OCI-LY3 (cell line): ENCODE measurements at regions not wholly inside any gene's neighbourhood (a gene's known extent, or its start where the extent isn't known, plus 50 kb on each side); places are given as distances from the start of the nearest gene placed in this dataset.

ENCODE experiments used
- H2AFZ ChIP-seq: fragments of 200-600, 300-600 bp; shearing (Covaris generic); 2 replicates; pipeline ENCODE4 v1.6.0; 2014; ENCODE audit warnings: antibody characterized with exemption, low read depth, low read length
- H3K27ac ChIP-seq: fragments of 200-600, 300-600 bp; sonication (generic); 2 replicates; pipeline ENCODE4 v1.5.1; 2014; ENCODE audit warnings: mild to moderate bottlenecking, low read length, moderate library complexity, mixed read lengths
- H3K27me3 ChIP-seq: fragments of 200-600, 300-600 bp; sonication (generic); 2 replicates; pipeline ENCODE4 v1.6.1; 2014; ENCODE audit warnings: low read depth, low read length, mixed read lengths
- H3K36me3 ChIP-seq: fragments of 200-600, 300-600 bp; sonication (generic); replicated peaks from 2 replicates; pipeline ENCODE3; 2014; ENCODE audit warnings: low read depth, low read length, mixed read lengths
- H3K4me1 ChIP-seq: fragments of 300-600, 200-600 bp; sonication (generic); 2 replicates; pipeline ENCODE4 v1.6.1; 2014; ENCODE audit warnings: low read length, mixed read lengths
- H3K4me2 ChIP-seq: fragments of 200-600, 300-600 bp; sonication (generic); 2 replicates; pipeline ENCODE4 v1.6.1; 2014; ENCODE audit warnings: low read length, mixed read lengths
- H3K4me3 ChIP-seq: fragments of 300-600, 200-600 bp; sonication (generic); 2 replicates; pipeline ENCODE4 v1.5.1; 2014; ENCODE audit warnings: antibody characterized with exemption, mild to moderate bottlenecking, low read length, moderate library complexity
- H3K79me2 ChIP-seq: fragments of 300-600, 200-600 bp; shearing (Covaris generic); 2 replicates; pipeline ENCODE4 v1.6.1; 2014; ENCODE audit warnings: mild to moderate bottlenecking, low read length, mixed read lengths
- H3K9ac ChIP-seq: fragments of 300-600, 200-600 bp; shearing (Covaris generic); 2 replicates; pipeline ENCODE4 v1.6.0; 2014; ENCODE audit warnings: mild to moderate bottlenecking, low read length, moderate library complexity
- H3K9me3 ChIP-seq: fragments of 200-600, 300-600 bp; shearing (Covaris generic); 2 replicates; pipeline ENCODE4 v1.6.1; 2014; ENCODE audit warnings: low read length, mixed read lengths; ENCODE audit not compliant: insufficient read depth
- H4K20me1 ChIP-seq: fragments of 200-600, 300-600 bp; sonication (generic); 2 replicates; pipeline ENCODE4 v1.6.1; 2016; ENCODE audit warnings: low read length, mixed read lengths; ENCODE audit not compliant: insufficient read depth
- CTCF ChIP-seq: fragments of 200-600, 300-600 bp; sonication (generic); IDR thresholded peaks from 2 replicates; pipeline ENCODE4 v1.5.1; 2014; ENCODE audit warnings: antibody characterized with exemption, low read length, low read depth
- EZH2phosphoT487 ChIP-seq: fragments of 200-600 bp; shearing (Covaris generic); IDR thresholded peaks from 2 replicates; pipeline ENCODE4 v1.6.1; 2018; ENCODE audit warnings: antibody characterized with exemption, mixed run types, low read depth

- H3K9me3 ChIP-seq = no peaks in the 10 kb centered on the region
- no peaks in the 10 kb centered on the region for H4K20me1 ChIP-seq
- H3K36me3 ChIP-seq = no peaks in the 10 kb centered on the region
- no peak overlapping the region for H3K4me2 ChIP-seq
- H3K27me3 ChIP-seq = no peaks in the 10 kb centered on the region
- no peaks in the 10 kb centered on the region for H3K79me2 ChIP-seq
- TF ChIP-seq CTCF (no peak), EZH2phosphoT487 (no peak)
- no peak overlapping the region for H3K4me3 ChIP-seq
- H2AFZ ChIP-seq = no peak overlapping the region
- H3K27ac ChIP-seq = no peak overlapping the region
- no peak overlapping the region for H3K9ac ChIP-seq
- peaks cover 2% of the 10 kb centered on the region; the same call in 1 of the 2 replicates for H3K4me1 ChIP-seq
Measured at GRCh38 chr5:60402161-60402785, 297.7 kb downstream of the DEPDC1B start.

- Histone ChIP-seq H3K9ac (no peak overlapping the region), H3K36me3 (no peaks in the 10 kb centered on the region), H2AFZ (no peak overlapping the region), H3K79me2 (no peaks in the 10 kb centered on the region), H3K9me3 (no peaks in the 10 kb centered on the region), H3K27me3 (no peaks in the 10 kb centered on the region), H3K4me2 (no peak overlapping the region), H3K27ac (no peak overlapping the region), H4K20me1 (no peaks in the 10 kb centered on the region), H3K4me1 (peaks cover 2% of the 10 kb centered on the region; the same call in 1 of the 2 replicates), H3K4me3 (no peak overlapping the region)
- TF ChIP-seq CTCF = no peak
- TF ChIP-seq EZH2phosphoT487 = no peak
Measured at GRCh38 chr5:60401526-60401925, 298.4 kb downstream of the DEPDC1B start.

- Histone ChIP-seq H3K27me3 (no peaks in the 10 kb centered on the region), H3K27ac (no peak overlapping the region), H3K4me2 (no peak overlapping the region), H3K4me1 (peaks cover 2% of the 10 kb centered on the region; the same call in 1 of the 2 replicates), H3K9ac (no peak overlapping the region), H3K79me2 (no peaks in the 10 kb centered on the region), H3K36me3 (no peaks in the 10 kb centered on the region), H4K20me1 (no peaks in the 10 kb centered on the region), H3K4me3 (no peak overlapping the region), H3K9me3 (no peaks in the 10 kb centered on the region), H2AFZ (no peak overlapping the region)
- TF ChIP-seq EZH2phosphoT487 (no peak), CTCF (no peak)
Measured at GRCh38 chr5:60399507-60399906, 300.5 kb downstream of the DEPDC1B start.

GRCh38 chr5:60395712-60396329 lies 304.1 kb downstream of the DEPDC1B start:
- no peaks in the 10 kb centered on the region for H3K79me2 ChIP-seq

More at GRCh38 chr5:60395712-60396329, 304.1 kb downstream of the DEPDC1B start:
- Histone ChIP-seq H3K36me3 (no peaks in the 10 kb centered on the region), H3K4me2 (no peak overlapping the region), H3K4me1 (no peaks in the 10 kb centered on the region), H4K20me1 (no peaks in the 10 kb centered on the region), H3K9me3 (no peaks in the 10 kb centered on the region), H3K9ac (no peak overlapping the region), H3K27ac (no peak overlapping the region), H3K27me3 (no peaks in the 10 kb centered on the region), H2AFZ (no peak overlapping the region), H3K4me3 (no peak overlapping the region)
- no peak for TF ChIP-seq EZH2phosphoT487
- TF ChIP-seq CTCF = no peak
